ENCODE measurements at regions not wholly inside any gene's neighbourhood (a gene's known extent, or its start where the extent isn't known, plus 50 kb on each side); places are given as distances from the start of the nearest gene placed in this dataset.

DNA sequence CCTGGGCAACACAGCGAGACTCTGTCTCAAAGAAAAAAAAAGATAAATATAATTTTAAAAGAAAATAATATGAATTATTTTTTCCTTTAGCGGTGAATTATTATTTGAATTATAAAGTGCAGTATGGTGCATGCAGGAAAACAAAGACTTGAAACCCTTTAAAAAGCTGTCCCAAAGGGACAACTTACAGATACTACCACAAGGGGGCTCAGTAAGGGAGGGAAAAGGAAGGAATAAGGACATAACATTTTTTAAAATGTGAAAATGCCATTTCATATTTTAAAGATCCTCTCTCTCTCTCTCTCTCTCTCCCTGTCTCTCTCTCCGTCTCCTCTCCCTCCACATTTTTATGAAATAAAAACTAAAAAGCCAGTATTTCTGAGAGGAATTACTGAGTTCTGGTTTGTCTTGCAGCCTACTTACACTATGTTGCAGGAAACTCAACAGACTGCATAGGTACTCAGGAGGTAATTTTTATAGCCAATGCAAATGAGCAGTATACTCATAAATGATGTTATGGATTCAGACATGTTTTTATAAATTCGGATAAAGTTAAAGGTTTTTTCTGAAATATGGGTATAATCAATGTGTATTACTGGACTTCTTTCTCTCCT is 455.0 kb upstream of the GJE1 start:
- in situ Hi-C loops (cut with MboI; ENCODE audit: low sequenced_read_pairs, unreplicated experiment), result loop anchor here (25.0 kb wide), 1 partner anchor 435 kb away; no protein-coding TSS in a partner anchor
- no peak for DNase-seq (ENCODE audit: low spot score)
- TF ChIP-seq, protein P1, sequence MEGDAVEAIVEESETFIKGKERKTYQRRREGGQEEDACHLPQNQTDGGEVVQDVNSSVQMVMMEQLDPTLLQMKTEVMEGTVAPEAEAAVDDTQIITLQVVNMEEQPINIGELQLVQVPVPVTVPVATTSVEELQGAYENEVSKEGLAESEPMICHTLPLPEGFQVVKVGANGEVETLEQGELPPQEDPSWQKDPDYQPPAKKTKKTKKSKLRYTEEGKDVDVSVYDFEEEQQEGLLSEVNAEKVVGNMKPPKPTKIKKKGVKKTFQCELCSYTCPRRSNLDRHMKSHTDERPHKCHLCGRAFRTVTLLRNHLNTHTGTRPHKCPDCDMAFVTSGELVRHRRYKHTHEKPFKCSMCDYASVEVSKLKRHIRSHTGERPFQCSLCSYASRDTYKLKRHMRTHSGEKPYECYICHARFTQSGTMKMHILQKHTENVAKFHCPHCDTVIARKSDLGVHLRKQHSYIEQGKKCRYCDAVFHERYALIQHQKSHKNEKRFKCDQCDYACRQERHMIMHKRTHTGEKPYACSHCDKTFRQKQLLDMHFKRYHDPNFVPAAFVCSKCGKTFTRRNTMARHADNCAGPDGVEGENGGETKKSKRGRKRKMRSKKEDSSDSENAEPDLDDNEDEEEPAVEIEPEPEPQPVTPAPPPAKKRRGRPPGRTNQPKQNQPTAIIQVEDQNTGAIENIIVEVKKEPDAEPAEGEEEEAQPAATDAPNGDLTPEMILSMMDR (IDR thresholded peaks at IDR 0.05; ENCODE audit: borderline replicate concordance, control extremely low read depth, extremely low read depth, insufficient read depth, missing control alignments), result peak; percentile 49

DNA sequence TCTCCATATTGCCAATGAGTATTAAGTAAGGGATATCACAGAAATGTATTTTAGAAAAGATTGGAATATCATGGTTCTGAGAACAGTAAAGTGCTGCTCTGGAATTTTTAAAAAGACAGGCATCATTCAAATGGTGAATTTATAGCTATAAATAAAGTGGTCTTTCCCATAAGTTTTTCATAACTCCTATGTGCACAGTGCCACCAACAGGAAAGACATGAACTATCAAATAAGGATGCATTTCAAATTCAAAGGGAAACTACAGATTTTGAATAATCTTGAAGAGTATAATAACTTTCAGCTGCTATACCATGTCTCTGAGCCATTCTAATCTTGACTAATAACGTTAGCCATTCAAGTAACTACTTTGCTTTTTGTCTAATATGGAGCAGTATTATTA is 456.8 kb upstream of the GJE1 start:
- in situ Hi-C loops (cut with MboI; ENCODE audit: low sequenced_read_pairs, unreplicated experiment), result loop anchor here (25.0 kb wide), 1 partner anchor 436 kb away; no protein-coding TSS in a partner anchor
- DNase-seq (ENCODE audit: low spot score), result no peak
- TF ChIP-seq, protein P1 (IDR thresholded peaks at IDR 0.05; ENCODE audit: borderline replicate concordance, control extremely low read depth, extremely low read depth, insufficient read depth, missing control alignments), result no peak

DNA sequence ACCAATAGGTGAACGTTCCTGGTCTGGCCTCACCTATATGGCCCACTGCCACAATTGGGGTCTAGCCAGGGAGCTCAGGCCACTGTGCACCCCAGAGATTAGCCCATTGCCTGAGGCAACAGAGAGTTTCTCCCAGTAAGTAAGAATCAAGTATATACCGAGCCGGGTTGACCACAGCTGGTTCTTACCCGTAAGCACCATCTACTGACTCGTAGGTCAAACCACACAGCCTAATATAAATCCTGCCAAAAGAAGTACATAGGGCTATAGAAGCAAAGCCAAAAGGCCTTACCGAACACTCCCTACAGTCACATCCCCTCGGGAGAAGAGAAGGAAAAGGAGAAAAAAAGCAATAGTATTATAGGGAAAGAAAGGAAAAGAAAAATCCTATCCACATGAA is 463.6 kb upstream of the GJE1 start:
- in situ Hi-C loops (cut with MboI; ENCODE audit: low sequenced_read_pairs, unreplicated experiment), result no loop called here

DNA sequence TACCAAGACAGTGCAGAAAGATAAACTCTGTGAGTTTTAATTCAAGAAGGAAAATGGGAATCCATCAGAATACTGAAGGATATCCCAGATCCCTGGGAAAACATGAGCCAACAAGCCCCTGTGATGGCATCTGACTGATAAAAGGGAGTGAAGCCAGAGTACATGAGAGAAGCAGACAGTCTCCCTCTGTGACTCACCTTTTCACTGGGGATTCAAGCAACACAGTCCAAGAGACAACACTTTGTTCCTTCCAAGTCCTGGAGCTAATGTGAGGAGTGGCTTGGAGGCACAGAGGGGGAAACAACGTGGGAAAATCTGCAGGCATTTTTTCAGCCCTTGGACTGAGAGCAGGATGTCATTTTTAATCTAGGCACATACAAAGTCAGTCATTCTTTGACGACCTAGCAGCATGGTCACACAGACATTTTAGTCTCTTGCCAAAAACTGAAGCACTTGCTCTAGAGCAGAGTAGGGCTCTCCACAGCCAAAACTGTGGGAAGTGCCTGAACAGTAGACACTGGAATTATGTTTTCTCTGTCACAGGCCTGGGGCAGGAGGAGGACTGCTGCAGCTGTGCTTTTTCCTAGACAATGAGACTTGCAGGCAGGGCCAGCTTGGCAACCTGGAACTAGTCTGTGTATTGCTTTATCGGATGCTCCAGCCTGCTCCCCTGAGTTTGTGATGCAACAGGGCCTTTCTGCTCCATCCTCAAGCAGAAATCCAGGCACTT is 465.0 kb upstream of the GJE1 start:
- DNase-seq (ENCODE audit: low spot score), result no peak
- TF ChIP-seq, protein P1 (IDR thresholded peaks at IDR 0.05; ENCODE audit: borderline replicate concordance, control extremely low read depth, extremely low read depth, insufficient read depth, missing control alignments), result no peak
- in situ Hi-C loops (cut with MboI; ENCODE audit: low sequenced_read_pairs, unreplicated experiment), result no loop called here

More for the DNA sequence above, 463.6 kb upstream of the GJE1 start:
- no peak for DNase-seq (ENCODE audit: low spot score)
- TF ChIP-seq, protein P1 (IDR thresholded peaks at IDR 0.05; ENCODE audit: borderline replicate concordance, control extremely low read depth, extremely low read depth, insufficient read depth, missing control alignments), result no peak

DNA sequence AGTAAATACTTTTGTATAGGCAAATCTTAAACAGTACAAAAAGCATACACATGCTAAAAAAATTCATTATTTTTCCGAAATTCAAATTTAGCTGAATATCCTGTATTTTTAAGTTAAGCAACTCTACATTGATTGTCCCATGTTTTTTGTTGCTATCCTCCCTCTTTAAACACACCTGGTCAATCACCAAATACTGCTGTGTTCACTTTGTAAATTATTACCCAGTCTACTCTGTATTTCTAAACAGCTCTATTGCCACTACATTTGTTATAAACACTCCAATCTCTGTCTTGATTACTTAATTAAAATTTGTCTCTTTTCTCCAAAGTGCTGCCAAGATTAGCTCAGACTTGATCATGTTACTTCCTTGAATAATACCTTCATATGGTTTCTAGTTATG is 466.5 kb upstream of the GJE1 start:
- DNase-seq (ENCODE audit: low spot score), result no peak
- in situ Hi-C loops (cut with MboI; ENCODE audit: low sequenced_read_pairs, unreplicated experiment), result no loop called here
- TF ChIP-seq, protein P1 (IDR thresholded peaks at IDR 0.05; ENCODE audit: borderline replicate concordance, control extremely low read depth, extremely low read depth, insufficient read depth, missing control alignments), result no peak

DNA sequence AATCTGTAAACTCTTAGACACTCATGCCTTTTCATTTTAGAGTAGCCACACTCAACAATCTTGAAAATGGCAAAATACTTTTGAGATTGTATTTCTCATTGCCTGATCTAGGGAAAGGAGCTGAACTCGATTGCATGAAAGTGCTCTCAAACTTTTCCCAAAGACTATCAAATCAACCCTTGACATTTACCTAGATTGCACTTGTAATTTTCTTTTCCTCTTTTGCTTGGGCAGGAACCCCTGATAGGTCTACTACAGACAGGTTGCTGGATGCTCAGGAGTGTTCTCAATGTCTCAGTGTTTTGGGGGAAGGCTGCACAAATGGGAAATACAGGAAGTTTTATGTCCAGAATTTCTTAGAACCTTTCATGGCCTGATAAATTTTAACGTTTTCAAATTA is 468.0 kb upstream of the GJE1 start:
- DNase-seq (ENCODE audit: low spot score), result no peak
- TF ChIP-seq, protein P1 (IDR thresholded peaks at IDR 0.05; ENCODE audit: borderline replicate concordance, control extremely low read depth, extremely low read depth, insufficient read depth, missing control alignments), result no peak
- in situ Hi-C loops (cut with MboI; ENCODE audit: low sequenced_read_pairs, unreplicated experiment), result no loop called here
